AML-193 (cell line): ENCODE measurements at regions not wholly inside any gene's neighbourhood (a gene's known extent, or its start where the extent isn't known, plus 50 kb on each side); places are given as distances from the start of the nearest gene placed in this dataset.

ENCODE experiments used
- DNase-seq, 2 experiments: peaks; one replicate each; lab custom pipeline; 2025; lab: John Stamatoyannopoulos, UW

- no peak for DNase-seq
Observed at GRCh38 chr5:168019143-168019542, 272.3 kb upstream of the WWC1 start.

GRCh38 chr5:168020542-168021294 lies 270.7 kb upstream of the WWC1 start:
- DNase-seq, result no peak

GRCh38 chr5:168022446-168023169 lies 268.8 kb upstream of the WWC1 start:
- no peak for DNase-seq

- no peak for DNase-seq
Observed at GRCh38 chr5:168023191-168023590, 268.3 kb upstream of the WWC1 start.

- DNase-seq, result no peak
Observed at GRCh38 chr5:168024306-168024705, 267.1 kb upstream of the WWC1 start.

GRCh38 chr5:168027007-168027406 lies 264.4 kb upstream of the WWC1 start:
- DNase-seq, result no peak

- no peak for DNase-seq
Observed at GRCh38 chr5:168030912-168031311, 260.5 kb upstream of the WWC1 start.

- DNase-seq, result no peak
Observed at GRCh38 chr5:168031614-168032013, 259.8 kb upstream of the WWC1 start.

- no peak for DNase-seq
Observed at GRCh38 chr5:168039039-168039438, 252.4 kb upstream of the WWC1 start.

- no peak for DNase-seq
Observed at GRCh38 chr5:168039566-168040248, 251.7 kb upstream of the WWC1 start.

GRCh38 chr5:168041583-168041982 lies 249.9 kb upstream of the WWC1 start:
- DNase-seq, result no peak

GRCh38 chr5:168042284-168043068 lies 249.0 kb upstream of the WWC1 start:
- DNase-seq, result no peak

GRCh38 chr5:168046163-168046562 lies 245.3 kb upstream of the WWC1 start:
- DNase-seq, result no peak

- DNase-seq, result peak in 1 of 2 experiments; percentile 3
Observed at GRCh38 chr5:168047043-168047668, 244.3 kb upstream of the WWC1 start.

- DNase-seq, result no peak
Observed at GRCh38 chr5:168047669-168048111, 243.8 kb upstream of the WWC1 start.

- no peak for DNase-seq
Observed at GRCh38 chr5:168048486-168048885, 243.0 kb upstream of the WWC1 start.

GRCh38 chr5:168052686-168053085 lies 238.8 kb upstream of the WWC1 start:
- no peak for DNase-seq

GRCh38 chr5:168054091-168054490 lies 237.4 kb upstream of the WWC1 start:
- no peak for DNase-seq

GRCh38 chr5:168055141-168055683 lies 236.2 kb upstream of the WWC1 start:
- DNase-seq, result no peak

GRCh38 chr5:168055961-168056360 lies 235.5 kb upstream of the WWC1 start:
- no peak for DNase-seq

- no peak for DNase-seq
Observed at GRCh38 chr5:168056499-168057182, 234.8 kb upstream of the WWC1 start.
